HG02798 (cell line): ENCODE measurements at regions not wholly inside any gene's neighbourhood (a gene's known extent, or its start where the extent isn't known, plus 50 kb on each side); places are given as distances from the start of the nearest gene placed in this dataset.

Experiments
- ATAC-seq: cut with Tn5 transposase; IDR thresholded peaks from one replicate; pipeline ENCODE4 v1.9.1; 2021; ENCODE audit warnings: mild to moderate bottlenecking; ENCODE audit not compliant: unreplicated experiment, poor library complexity

DNA sequence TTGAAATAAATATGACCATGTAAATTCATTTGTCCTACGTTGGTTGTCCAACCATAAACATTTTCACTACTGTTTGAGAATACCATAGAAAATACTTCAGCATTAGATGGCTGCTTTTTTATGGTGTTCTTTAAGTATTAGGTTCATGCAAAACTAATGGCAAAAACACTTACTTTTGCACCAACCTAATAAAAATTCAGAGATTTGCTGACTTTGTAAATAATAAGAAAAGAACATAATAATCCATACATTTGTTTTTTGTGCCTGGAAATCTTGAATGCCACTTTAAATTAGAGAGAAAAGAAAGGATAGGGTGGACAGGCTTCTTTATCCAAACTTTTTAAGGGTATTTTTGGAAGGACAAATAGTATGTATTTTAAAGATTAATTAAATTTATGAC is 719.7 kb upstream of the TYRP1 start:
- no peak for ATAC-seq

GRCh38 chr9:11992866-11993265 is 700.3 kb upstream of the TYRP1 start:
- no peak for ATAC-seq

DNA sequence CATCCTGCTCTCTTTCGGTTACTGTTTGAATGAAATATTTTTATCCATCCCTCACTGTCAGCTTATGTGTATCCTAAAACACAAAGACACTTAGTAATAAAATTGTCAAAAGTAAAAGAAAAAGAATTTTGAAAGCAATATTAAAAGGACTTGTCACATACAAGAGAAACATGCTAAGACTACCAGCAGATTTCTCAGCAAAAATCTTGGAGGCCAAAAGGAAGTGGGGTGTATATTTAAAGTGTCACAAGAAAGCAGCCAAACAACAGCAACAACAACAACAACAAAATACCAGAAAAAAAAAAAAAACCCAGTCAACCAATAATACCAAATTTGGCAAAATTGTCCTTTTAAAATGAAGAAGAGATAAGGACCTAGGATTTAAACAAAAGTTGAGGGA is 678.7 kb upstream of the TYRP1 start:
- ATAC-seq = no peak

- ATAC-seq = no peak
Observed at GRCh38 chr9:12054235-12054634, 639.0 kb upstream of the TYRP1 start.

- no peak for ATAC-seq
Observed at GRCh38 chr9:12056874-12057273, 636.3 kb upstream of the TYRP1 start.

GRCh38 chr9:12060067-12060466 is 633.1 kb upstream of the TYRP1 start:
- ATAC-seq = no peak

GRCh38 chr9:12060811-12061210 is 632.4 kb upstream of the TYRP1 start:
- no peak for ATAC-seq

DNA sequence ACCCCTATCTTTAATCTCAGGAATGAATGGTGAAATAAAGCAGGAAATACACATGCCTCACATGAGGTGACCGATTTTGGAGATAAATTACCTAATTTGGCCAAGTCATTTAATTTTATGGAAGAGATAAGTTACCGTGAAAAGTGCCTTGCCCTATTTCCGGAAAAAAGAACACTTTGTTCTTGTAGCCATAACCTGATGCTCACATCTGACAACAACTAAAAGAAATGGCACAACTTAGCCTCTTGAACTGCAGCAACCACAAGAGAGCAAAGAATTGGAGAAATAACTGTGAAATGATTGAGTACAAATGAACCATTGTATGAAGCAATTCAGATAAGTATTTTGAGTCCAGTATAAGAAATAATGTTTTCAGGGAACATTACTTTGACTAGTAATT is 628.1 kb upstream of the TYRP1 start:
- ATAC-seq = no peak

DNA sequence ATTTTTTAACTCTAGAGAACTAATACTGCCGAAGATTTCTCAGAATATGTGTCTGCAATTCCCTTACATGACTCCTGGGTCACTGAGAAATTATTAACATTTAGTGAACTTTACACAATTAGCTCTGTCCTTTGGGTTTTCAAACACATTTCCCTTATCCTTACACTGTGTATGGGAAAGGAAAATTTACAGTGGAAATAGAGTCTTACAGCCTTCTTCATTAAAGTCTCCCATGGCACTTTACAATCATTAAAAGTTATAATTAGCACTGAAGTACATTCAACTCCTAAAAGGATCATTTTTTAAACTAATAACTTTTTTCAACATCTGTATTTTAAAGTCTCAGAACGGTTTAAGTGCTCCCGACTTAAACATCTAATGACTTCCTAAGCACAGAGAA is 627.5 kb upstream of the TYRP1 start:
- no peak for ATAC-seq

DNA sequence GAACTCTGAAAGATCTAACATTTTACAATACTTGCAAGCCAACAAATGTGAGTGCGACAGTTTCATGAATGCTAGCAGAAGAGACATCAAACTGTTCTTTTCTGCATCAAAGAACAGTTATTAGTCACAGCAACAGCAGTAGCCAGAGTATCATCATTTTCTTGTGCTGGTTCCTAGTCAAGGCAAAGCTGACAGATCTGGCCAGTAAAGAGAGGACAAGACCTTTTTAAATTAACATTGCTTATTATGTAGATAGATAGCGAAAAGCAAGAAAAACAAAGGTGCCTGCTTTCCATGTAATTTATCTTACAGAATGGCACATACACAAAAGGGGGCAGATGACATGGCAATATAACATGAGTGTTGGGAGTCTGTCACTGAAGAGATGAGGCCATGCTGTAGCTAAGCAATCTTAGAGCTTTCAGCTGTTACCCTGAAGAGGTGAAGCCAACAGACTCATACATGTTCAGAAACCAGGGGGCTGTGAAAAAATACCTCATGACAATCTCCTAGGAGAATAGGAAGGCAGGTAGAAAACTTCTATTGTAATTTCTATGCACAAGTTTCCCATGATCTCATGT is 626.6 kb upstream of the TYRP1 start:
- ATAC-seq = no peak

GRCh38 chr9:12069366-12069765 is 623.8 kb upstream of the TYRP1 start:
- no peak for ATAC-seq

DNA sequence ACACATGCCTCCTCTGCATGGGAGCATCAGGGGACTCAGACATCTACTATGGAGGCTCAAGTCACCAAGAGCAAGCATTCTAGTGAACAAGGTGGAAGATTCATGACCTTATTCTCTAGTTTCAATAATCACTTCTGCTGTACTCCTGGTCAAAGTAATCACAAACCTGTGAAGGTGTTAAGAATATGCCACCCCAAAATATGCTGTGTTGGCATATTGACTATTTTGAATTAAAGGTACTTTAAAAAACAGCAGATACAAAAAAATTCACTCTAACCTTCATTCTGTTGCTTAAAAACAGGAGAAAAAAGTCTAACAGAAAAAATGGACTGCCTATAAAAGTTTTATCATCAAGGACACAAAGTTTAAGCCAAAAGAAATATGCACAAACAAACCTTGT is 607.8 kb upstream of the TYRP1 start:
- no peak for ATAC-seq

GRCh38 chr9:12091865-12092527 is 601.2 kb upstream of the TYRP1 start:
- ATAC-seq = no peak

GRCh38 chr9:12094046-12094445 is 599.1 kb upstream of the TYRP1 start:
- ATAC-seq = no peak

DNA sequence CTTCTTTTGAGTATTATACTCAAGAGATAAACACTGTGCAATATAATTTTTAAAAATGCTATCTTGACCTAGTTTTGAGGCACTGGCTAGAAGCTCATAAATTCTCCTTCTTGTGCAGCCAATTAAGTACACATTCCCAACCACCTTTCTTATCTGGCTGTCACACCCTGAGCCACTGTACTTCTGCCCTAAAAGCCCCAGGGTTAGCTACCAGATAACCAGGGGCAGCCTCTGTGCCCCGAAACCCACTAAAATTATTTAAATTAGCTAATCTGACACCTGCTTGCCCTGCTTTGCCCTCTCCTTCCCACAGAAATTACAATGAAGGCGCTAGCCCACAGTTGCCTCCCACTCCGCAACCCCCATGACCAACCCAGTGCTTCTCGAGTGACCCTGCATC is 597.3 kb upstream of the TYRP1 start:
- no peak for ATAC-seq

GRCh38 chr9:12133416-12133815 is 559.8 kb upstream of the TYRP1 start:
- no peak for ATAC-seq

DNA sequence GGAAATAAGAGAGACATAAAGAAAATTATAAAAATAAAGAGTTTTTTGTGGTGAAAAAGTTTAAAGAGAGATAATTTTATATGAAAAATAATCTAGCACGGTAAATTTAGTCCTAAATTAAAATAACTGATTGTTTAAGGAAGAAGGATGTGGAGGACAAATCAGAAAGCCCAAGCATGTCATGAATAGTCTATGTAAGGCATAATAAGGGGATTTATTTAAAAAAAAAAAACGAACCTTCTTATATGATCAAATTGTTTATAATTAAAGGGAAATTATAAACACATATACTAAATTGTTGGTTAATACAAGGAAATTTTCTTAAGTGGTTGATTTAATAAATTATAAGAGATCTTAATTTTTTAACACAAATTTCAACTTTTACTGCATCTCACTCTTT is 551.8 kb upstream of the TYRP1 start:
- ATAC-seq = no peak

GRCh38 chr9:12155401-12156134 is 537.6 kb upstream of the TYRP1 start:
- no peak for ATAC-seq

- no peak for ATAC-seq
Observed at GRCh38 chr9:12162181-12162815, 530.9 kb upstream of the TYRP1 start.

- no peak for ATAC-seq
Observed at GRCh38 chr9:12163723-12164458, 529.3 kb upstream of the TYRP1 start.

DNA sequence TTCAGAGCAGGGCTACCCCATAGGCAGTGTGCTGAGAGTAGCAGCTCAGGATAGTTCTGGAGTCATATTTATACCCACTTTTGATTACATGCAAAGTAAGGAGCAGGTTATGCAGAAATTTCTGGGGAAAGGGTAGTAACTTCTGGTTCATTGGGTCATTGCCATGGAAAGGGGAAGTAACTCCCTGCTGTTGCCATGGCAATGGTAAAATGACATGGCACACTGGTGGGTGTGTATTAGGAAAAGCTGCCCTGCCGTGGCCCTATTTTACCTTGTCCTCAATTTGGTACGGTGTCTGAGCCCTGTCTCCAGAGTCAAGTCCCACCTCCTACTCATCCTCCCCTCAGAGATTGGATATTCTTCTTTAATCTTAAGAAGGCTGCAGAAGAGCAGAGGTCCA is 526.7 kb upstream of the TYRP1 start:
- no peak for ATAC-seq
